ENCODE measurements at regions not wholly inside any gene's neighbourhood (a gene's known extent, or its start where the extent isn't known, plus 50 kb on each side); places are given as distances from the start of the nearest gene placed in this dataset.

- Histone ChIP-seq H3K4me3 (ENCODE audit: low read depth, low read length) (no peak overlapping the region), H3K36me3 (no peaks in the 10 kb centered on the region), H3K4me1 (no peaks in the 10 kb centered on the region), H3K27me3 (no peaks in the 10 kb centered on the region), H3K9me3 (no peaks in the 10 kb centered on the region)
- DNase-seq, result no peak
- no peak for TF ChIP-seq CTCF (IDR thresholded peaks at IDR 0.05; ENCODE audit: low read depth, low read length)
Observed at GRCh38 chr4:188532751-188533150, 393.5 kb downstream of the TRIML1 start.

DNA sequence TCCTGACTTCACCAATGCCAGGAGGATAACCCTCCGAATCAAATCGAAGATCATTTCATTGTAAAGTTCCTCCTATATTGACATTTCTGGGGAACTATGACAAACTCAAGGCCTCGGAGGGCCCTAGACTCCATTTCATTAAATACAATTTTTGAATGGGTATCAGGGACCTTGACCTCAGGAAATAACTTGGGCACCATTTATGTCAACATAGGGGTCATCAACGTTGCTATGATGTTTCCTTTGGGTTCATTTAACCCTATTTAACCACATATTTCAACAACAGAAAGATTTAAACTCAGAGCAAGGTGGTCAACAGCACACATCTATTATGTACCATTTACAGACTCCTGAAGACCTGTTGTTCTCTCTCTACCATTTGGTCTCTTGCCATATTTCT is 395.1 kb downstream of the TRIML1 start:
- H3K9me3 ChIP-seq, result no peaks in the 10 kb centered on the region
- H3K27me3 ChIP-seq, result no peaks in the 10 kb centered on the region
- no peaks in the 10 kb centered on the region for H3K36me3 ChIP-seq
- H3K4me1 ChIP-seq, result no peaks in the 10 kb centered on the region
- no peak for TF ChIP-seq CTCF (IDR thresholded peaks at IDR 0.05; ENCODE audit: low read depth, low read length)
- H3K4me3 ChIP-seq (ENCODE audit: low read depth, low read length), result no peak overlapping the region
- DNase-seq, result no peak

- Histone ChIP-seq H3K27me3 (no peaks in the 10 kb centered on the region), H3K4me1 (no peaks in the 10 kb centered on the region), H3K4me3 (ENCODE audit: low read depth, low read length) (no peak overlapping the region), H3K9me3 (no peaks in the 10 kb centered on the region), H3K36me3 (no peaks in the 10 kb centered on the region)
- DNase-seq, result no peak
- no peak for TF ChIP-seq CTCF (IDR thresholded peaks at IDR 0.05; ENCODE audit: low read depth, low read length)
Observed at GRCh38 chr4:188534917-188535316, 395.7 kb downstream of the TRIML1 start.

DNA sequence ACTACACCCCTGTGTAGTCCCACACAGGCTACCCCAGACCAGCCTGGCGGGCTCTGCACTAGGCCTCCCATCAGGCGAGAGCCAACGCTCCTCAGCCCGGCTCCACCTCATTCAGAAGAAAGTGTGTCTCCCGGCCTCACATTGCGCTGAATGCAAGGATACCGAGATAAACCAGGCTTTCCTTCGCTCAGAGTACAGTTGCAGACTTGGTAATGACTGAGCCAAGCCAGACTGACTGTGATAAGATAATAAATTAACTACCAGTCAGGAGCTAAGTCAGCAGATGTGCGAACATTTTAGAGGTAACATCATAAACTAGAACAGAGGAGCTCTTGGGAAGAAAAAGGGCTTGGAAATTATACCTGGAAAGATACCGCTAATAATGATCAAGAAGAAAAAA is 397.6 kb downstream of the TRIML1 start:
- no peak for DNase-seq
- Histone ChIP-seq H3K9me3 (no peaks in the 10 kb centered on the region), H3K27me3 (no peaks in the 10 kb centered on the region), H3K36me3 (no peaks in the 10 kb centered on the region), H3K4me1 (no peaks in the 10 kb centered on the region), H3K4me3 (ENCODE audit: low read depth, low read length) (no peak overlapping the region)
- TF ChIP-seq CTCF (IDR thresholded peaks at IDR 0.05; ENCODE audit: low read depth, low read length), result no peak

DNA sequence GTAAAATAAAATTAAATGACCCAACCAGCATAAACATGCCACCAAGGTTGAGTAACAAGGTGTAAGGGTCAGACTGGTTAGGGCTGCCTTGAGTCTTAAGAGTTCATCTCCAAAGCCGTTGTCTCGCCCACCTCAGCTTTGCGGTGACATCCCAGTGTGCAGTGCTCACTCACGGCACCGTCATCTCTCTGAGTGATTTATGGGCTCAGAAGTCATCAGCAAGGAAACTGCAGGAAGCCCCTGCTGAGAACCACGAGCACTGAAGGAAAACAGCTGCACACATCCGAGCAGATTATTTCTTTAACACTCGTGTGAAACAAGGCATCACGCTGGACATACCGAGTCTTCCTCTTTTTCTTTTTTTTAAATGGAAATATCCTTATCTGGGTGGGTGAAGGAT is 411.1 kb downstream of the TRIML1 start:
- Histone ChIP-seq H3K4me3 (ENCODE audit: low read depth, low read length) (no peak overlapping the region), H3K36me3 (no peaks in the 10 kb centered on the region), H3K4me1 (no peaks in the 10 kb centered on the region), H3K9me3 (no peaks in the 10 kb centered on the region), H3K27me3 (no peaks in the 10 kb centered on the region)
- DNase-seq, result no peak
- TF ChIP-seq CTCF (IDR thresholded peaks at IDR 0.05; ENCODE audit: low read depth, low read length), result no peak

GRCh38 chr4:188551156-188551555 is 411.9 kb downstream of the TRIML1 start:
- TF ChIP-seq CTCF (IDR thresholded peaks at IDR 0.05; ENCODE audit: low read depth, low read length), result no peak
- DNase-seq, result no peak
- no peak overlapping the region for H3K4me3 ChIP-seq (ENCODE audit: low read depth, low read length)
- H3K4me1 ChIP-seq, result no peaks in the 10 kb centered on the region
- no peaks in the 10 kb centered on the region for H3K9me3 ChIP-seq
- no peaks in the 10 kb centered on the region for H3K36me3 ChIP-seq
- no peaks in the 10 kb centered on the region for H3K27me3 ChIP-seq
